ENCODE measurements at regions not wholly inside any gene's neighbourhood (a gene's known extent, or its start where the extent isn't known, plus 50 kb on each side); places are given as distances from the start of the nearest gene placed in this dataset.

GRCh38 chr7:81529785-81530184, 240.1 kb downstream of the HGF start:
- DNase-seq (ENCODE audit: low read depth) = no peak

GRCh38 chr7:81527651-81528050, 242.2 kb downstream of the HGF start:
- no peak for DNase-seq (ENCODE audit: low read depth)

GRCh38 chr7:81526971-81527370, 242.9 kb downstream of the HGF start:
- DNase-seq (ENCODE audit: low read depth) = no peak

- peak; percentile 13 for DNase-seq (ENCODE audit: low read depth)
Observed at GRCh38 chr7:81525841-81526240, 244.0 kb downstream of the HGF start.

GRCh38 chr7:81519886-81520285, 250.0 kb downstream of the HGF start:
- DNase-seq (ENCODE audit: low read depth) = no peak

- no peak for DNase-seq (ENCODE audit: low read depth)
Observed at GRCh38 chr7:81516898-81517297, 252.9 kb downstream of the HGF start.

- DNase-seq (ENCODE audit: low read depth) = no peak
Observed at GRCh38 chr7:81515009-81515408, 254.8 kb downstream of the HGF start.

- no peak for DNase-seq (ENCODE audit: low read depth)
Observed at GRCh38 chr7:81514546-81514945, 255.3 kb downstream of the HGF start.

GRCh38 chr7:81510122-81510521, 259.7 kb downstream of the HGF start:
- no peak for DNase-seq (ENCODE audit: low read depth)

- no peak for DNase-seq (ENCODE audit: low read depth)
Observed at GRCh38 chr7:81507221-81507620, 262.6 kb downstream of the HGF start.

GRCh38 chr7:81506609-81507008, 263.2 kb downstream of the HGF start:
- DNase-seq (ENCODE audit: low read depth) = no peak

GRCh38 chr7:81503771-81504170, 266.1 kb downstream of the HGF start:
- DNase-seq (ENCODE audit: low read depth) = no peak

- DNase-seq (ENCODE audit: low read depth) = no peak
Observed at GRCh38 chr7:81503336-81503735, 266.5 kb downstream of the HGF start.

- peak; percentile 46 for DNase-seq (ENCODE audit: low read depth)
Observed at GRCh38 chr7:81501220-81501619, 268.6 kb downstream of the HGF start.

- DNase-seq (ENCODE audit: low read depth) = no peak
Observed at GRCh38 chr7:81500631-81501030, 269.2 kb downstream of the HGF start.

GRCh38 chr7:81499262-81500116, 270.4 kb downstream of the HGF start:
- peak; percentile 79 for DNase-seq (ENCODE audit: low read depth)

- no peak for DNase-seq (ENCODE audit: low read depth)
Observed at GRCh38 chr7:81498176-81498575, 271.7 kb downstream of the HGF start.

- no peak for DNase-seq (ENCODE audit: low read depth)
Observed at GRCh38 chr7:81492910-81493309, 276.9 kb downstream of the HGF start.

- DNase-seq (ENCODE audit: low read depth) = no peak
Observed at GRCh38 chr7:81492240-81492639, 277.6 kb downstream of the HGF start.

- no peak for DNase-seq (ENCODE audit: low read depth)
Observed at GRCh38 chr7:81491573-81491972, 278.3 kb downstream of the HGF start.

GRCh38 chr7:81488210-81488609, 281.6 kb downstream of the HGF start:
- DNase-seq (ENCODE audit: low read depth) = peak; percentile 31

GRCh38 chr7:81487516-81487915, 282.3 kb downstream of the HGF start:
- no peak for DNase-seq (ENCODE audit: low read depth)

GRCh38 chr7:81484261-81484660, 285.6 kb downstream of the HGF start:
- peak; percentile 88 for DNase-seq (ENCODE audit: low read depth)

Measured in RPMI7951 (cell line).